ENCODE measurements at regions not wholly inside any gene's neighbourhood (a gene's known extent, or its start where the extent isn't known, plus 50 kb on each side); places are given as distances from the start of the nearest gene placed in this dataset.

DNA sequence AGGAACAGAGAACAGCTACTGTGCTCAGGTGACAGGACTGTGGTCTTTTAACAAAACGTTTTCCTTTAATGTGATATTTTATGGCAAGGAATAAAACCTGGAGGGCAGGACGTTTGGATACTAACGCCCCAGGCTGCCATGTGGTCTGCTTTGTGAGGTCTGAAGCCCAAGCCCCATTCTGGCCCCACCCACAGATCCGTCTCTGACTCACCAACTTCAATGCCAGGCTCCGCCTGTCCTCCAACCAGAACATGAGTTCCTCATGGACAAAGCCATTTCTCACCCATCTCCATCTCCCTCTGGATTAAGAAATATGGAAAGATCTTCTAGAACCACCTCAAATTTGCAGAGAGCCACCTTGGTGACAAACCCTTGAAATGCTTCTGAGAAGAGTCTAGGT, 148.8 kb downstream of the CRYBB2 start:
- intact Hi-C loops (cut with DNase I), result no loop called here
- Histone ChIP-seq H3K4me3 (no peak overlapping the region), H3K36me3 (peaks cover 0 to 5% of the 10 kb centered on the region in 2 donors), H3K4me1 (no peaks in the 10 kb centered on the region), H3K9me3 (no peaks in the 10 kb centered on the region), H3K27ac (no peak overlapping the region), H3K27me3 (no peaks in the 10 kb centered on the region)
- DNase-seq (ENCODE audit: low spot score in 2 of 2), result no peak
- TF ChIP-seq, protein P1, sequence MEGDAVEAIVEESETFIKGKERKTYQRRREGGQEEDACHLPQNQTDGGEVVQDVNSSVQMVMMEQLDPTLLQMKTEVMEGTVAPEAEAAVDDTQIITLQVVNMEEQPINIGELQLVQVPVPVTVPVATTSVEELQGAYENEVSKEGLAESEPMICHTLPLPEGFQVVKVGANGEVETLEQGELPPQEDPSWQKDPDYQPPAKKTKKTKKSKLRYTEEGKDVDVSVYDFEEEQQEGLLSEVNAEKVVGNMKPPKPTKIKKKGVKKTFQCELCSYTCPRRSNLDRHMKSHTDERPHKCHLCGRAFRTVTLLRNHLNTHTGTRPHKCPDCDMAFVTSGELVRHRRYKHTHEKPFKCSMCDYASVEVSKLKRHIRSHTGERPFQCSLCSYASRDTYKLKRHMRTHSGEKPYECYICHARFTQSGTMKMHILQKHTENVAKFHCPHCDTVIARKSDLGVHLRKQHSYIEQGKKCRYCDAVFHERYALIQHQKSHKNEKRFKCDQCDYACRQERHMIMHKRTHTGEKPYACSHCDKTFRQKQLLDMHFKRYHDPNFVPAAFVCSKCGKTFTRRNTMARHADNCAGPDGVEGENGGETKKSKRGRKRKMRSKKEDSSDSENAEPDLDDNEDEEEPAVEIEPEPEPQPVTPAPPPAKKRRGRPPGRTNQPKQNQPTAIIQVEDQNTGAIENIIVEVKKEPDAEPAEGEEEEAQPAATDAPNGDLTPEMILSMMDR (IDR thresholded peaks at IDR 0.05), result no peak

DNA sequence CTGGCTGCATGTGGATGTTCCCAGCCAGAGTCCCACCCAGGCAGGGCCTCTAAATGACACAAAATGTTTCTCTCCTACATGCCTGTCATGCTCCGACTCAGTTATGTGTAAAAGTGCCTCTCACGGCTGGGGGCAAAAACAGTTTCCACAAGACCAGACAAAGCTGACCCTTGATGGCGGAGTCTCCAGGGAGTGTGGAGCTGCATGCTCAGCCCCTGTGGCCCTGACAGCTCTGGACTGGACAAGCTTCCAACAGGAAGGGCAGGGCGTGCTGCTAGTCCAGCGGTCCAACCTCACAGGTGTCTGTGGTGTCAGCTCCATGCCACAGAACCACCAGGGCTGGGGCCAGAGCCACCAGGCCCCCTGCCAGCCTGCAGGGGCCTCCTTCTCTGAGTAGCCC, 149.6 kb downstream of the CRYBB2 start:
- TF ChIP-seq, protein P1 (IDR thresholded peaks at IDR 0.05), result no peak
- no peaks in the 10 kb centered on the region for H3K4me1 ChIP-seq
- H3K36me3 ChIP-seq, result peaks cover 0 to 5% of the 10 kb centered on the region in 2 donors
- no peak overlapping the region for H3K4me3 ChIP-seq
- no peak for DNase-seq (ENCODE audit: low spot score in 2 of 2)
- no peak overlapping the region for H3K27ac ChIP-seq
- H3K27me3 ChIP-seq, result no peaks in the 10 kb centered on the region
- intact Hi-C loops (cut with DNase I), result no loop called here
- H3K9me3 ChIP-seq, result no peaks in the 10 kb centered on the region

GRCh38 chr22:25370322-25370721, 150.9 kb downstream of the CRYBB2 start:
- intact Hi-C loops (cut with DNase I), result no loop called here
- no peak overlapping the region for H3K4me3 ChIP-seq

GRCh38 chr22:25372000-25372595, 152.7 kb downstream of the CRYBB2 start:
- intact Hi-C loops (cut with DNase I), result no loop called here
- no peak overlapping the region for H3K27ac ChIP-seq
- H3K4me3 ChIP-seq, result no peak overlapping the region
- no peaks in the 10 kb centered on the region for H3K4me1 ChIP-seq
- H3K36me3 ChIP-seq, result peaks cover 0 to 5% of the 10 kb centered on the region in 2 donors
- no peak for DNase-seq (ENCODE audit: low spot score in 2 of 2)
- no peaks in the 10 kb centered on the region for H3K9me3 ChIP-seq
- TF ChIP-seq, protein P1 (IDR thresholded peaks at IDR 0.05), result no peak
- no peaks in the 10 kb centered on the region for H3K27me3 ChIP-seq

More at GRCh38 chr22:25370322-25370721, 150.9 kb downstream of the CRYBB2 start:
- Histone ChIP-seq H3K27ac (no peak overlapping the region), H3K36me3 (peaks cover 0 to 5% of the 10 kb centered on the region in 2 donors), H3K9me3 (no peaks in the 10 kb centered on the region), H3K27me3 (no peaks in the 10 kb centered on the region), H3K4me1 (no peaks in the 10 kb centered on the region)
- DNase-seq (ENCODE audit: low spot score in 2 of 2), result no peak
- TF ChIP-seq, protein P1 (IDR thresholded peaks at IDR 0.05), result no peak

DNA sequence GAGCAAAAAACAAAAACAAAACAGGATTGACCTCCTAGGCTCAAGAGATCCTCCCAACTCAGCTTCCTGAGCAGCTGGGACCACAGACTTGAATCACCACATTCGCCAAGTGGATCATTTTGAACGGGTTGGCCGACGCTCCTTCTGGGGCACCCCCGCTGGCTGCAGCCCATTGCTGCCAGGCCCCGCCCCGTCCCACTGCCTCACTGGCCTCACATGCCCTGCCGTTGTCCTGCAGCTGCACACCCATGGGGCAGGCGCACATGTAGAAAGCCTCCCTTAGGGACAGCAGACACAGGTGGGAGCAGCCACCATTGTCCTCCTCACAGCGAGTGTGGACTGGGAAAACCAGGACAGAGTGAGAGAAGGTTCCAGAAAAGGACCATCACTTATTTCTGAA, 154.5 kb downstream of the CRYBB2 start:
- DNase-seq (ENCODE audit: low spot score in 2 of 2), result no peak
- Histone ChIP-seq H3K27me3 (no peaks in the 10 kb centered on the region), H3K9me3 (no peaks in the 10 kb centered on the region), H3K4me3 (no peak overlapping the region), H3K36me3 (peaks cover 0 to 20% of the 10 kb centered on the region in 2 donors), H3K4me1 (no peaks in the 10 kb centered on the region), H3K27ac (no peak overlapping the region)
- TF ChIP-seq, protein P1 (IDR thresholded peaks at IDR 0.05), result no peak
- intact Hi-C loops (cut with DNase I), result no loop called here

DNA sequence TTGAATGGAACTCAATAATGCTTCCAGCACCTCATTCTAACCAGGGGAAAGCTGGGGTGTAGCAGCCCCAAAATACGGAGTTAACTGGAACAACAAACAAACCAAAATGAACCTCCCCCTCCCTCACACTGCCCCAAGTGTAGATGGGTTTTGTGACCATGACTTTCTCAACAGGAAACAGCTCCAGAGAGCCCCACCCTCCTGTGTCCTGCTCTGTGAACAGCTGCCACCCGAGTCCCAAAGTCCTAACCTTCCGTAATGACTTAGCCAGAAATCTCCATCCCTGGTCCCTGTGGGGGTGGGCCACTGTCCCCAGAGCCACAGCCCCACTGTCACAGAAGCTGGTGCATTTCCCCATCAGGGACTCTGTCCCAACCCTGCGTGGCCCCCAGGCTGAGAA, 155.4 kb downstream of the CRYBB2 start:
- Histone ChIP-seq H3K9me3 (no peaks in the 10 kb centered on the region), H3K27me3 (no peaks in the 10 kb centered on the region), H3K4me1 (no peaks in the 10 kb centered on the region), H3K27ac (no peak overlapping the region), H3K36me3 (peaks cover 3 to 28% of the 10 kb centered on the region in 2 donors), H3K4me3 (no peak overlapping the region)
- no peak for DNase-seq (ENCODE audit: low spot score in 2 of 2)
- intact Hi-C loops (cut with DNase I), result no loop called here
- TF ChIP-seq, protein P1 (IDR thresholded peaks at IDR 0.05), result no peak

Measured in ascending aorta (tissue), 2 donors.